ENCODE measurements at regions not wholly inside any gene's neighbourhood (a gene's known extent, or its start where the extent isn't known, plus 50 kb on each side); places are given as distances from the start of the nearest gene placed in this dataset.
A peak's percentile ranks its signal among the peaks of the same experiment; 100 is the strongest.

- TF ChIP-seq SIN3A (IDR thresholded peaks at IDR 0.05; ENCODE audit: borderline replicate concordance, low read depth, low read length) (no peak), ARNT2 (CRISPR knock-in tag; IDR thresholded peaks at IDR 0.05; ENCODE audit: low read depth) (no peak), FOSL2 (CRISPR knock-in tag; IDR thresholded peaks at IDR 0.05) (peak; percentile 86), ZNF644 (CRISPR knock-in tag; IDR thresholded peaks at IDR 0.05; ENCODE audit: low read depth) (peak; percentile 88), ZNF816 (CRISPR knock-in tag; IDR thresholded peaks at IDR 0.05; ENCODE audit: borderline replicate concordance) (no peak), ZNF784 (CRISPR knock-in tag; IDR thresholded peaks at IDR 0.05; ENCODE audit: borderline replicate concordance) (no peak), PBX3 (CRISPR knock-in tag; IDR thresholded peaks at IDR 0.05; ENCODE audit: borderline replicate concordance) (no peak), U2AF2 (IDR thresholded peaks at IDR 0.05; ENCODE audit: low read depth, low read length) (no peak), NFYC (CRISPR knock-in tag; IDR thresholded peaks at IDR 0.05) (no peak), JUNB (CRISPR knock-in tag; IDR thresholded peaks at IDR 0.05; ENCODE audit: borderline replicate concordance) (no peak), NKX3-1 (CRISPR knock-in tag; IDR thresholded peaks at IDR 0.05) (no peak; the same call in 1 of the 2 replicates), SALL1 (CRISPR knock-in tag; IDR thresholded peaks at IDR 0.05) (peak; percentile 97), SOX13 (IDR thresholded peaks at IDR 0.05) (no peak), SOX13 (CRISPR knock-in tag; conservative IDR thresholded peaks at IDR 0.05 in 1 of 2, IDR thresholded peaks at IDR 0.05 in 1 of 2) (peak in 1 of 2 experiments; percentile 92; a peak in 2 of 4 replicates), POLR2AphosphoS5 (IDR thresholded peaks at IDR 0.05; ENCODE audit: low read depth, low read length) (peak; percentile 31; the same call in 1 of the 2 replicates), CEBPB (IDR thresholded peaks at IDR 0.05; ENCODE audit: borderline replicate concordance, low read depth, low read length) (no peak), ZNF496 (CRISPR knock-in tag; IDR thresholded peaks at IDR 0.05; ENCODE audit: insufficient replicate concordance) (no peak), MBNL3 (CRISPR knock-in tag; conservative IDR thresholded peaks at IDR 0.05) (no peak), CEBPG (CRISPR knock-in tag; IDR thresholded peaks at IDR 0.05) (peak; percentile 67), RBM22 (optimal IDR thresholded peaks at IDR 0.05; ENCODE audit: low read length) (no peak), MATR3 (CRISPR knock-in tag; IDR thresholded peaks at IDR 0.05) (no peak), NFE2L2 (IDR thresholded peaks at IDR 0.05; ENCODE audit: low read length) (no peak), POLR2G (IDR thresholded peaks at IDR 0.05; ENCODE audit: low read depth, low read length) (0 out of 2 replicates have a peak, but pooled peaks have one; percentile 31), PRPF4 (IDR thresholded peaks at IDR 0.05; ENCODE audit: low read depth, low read length, poor library complexity, severe bottlenecking) (no peak)
- TF ChIP-seq, protein P1, sequence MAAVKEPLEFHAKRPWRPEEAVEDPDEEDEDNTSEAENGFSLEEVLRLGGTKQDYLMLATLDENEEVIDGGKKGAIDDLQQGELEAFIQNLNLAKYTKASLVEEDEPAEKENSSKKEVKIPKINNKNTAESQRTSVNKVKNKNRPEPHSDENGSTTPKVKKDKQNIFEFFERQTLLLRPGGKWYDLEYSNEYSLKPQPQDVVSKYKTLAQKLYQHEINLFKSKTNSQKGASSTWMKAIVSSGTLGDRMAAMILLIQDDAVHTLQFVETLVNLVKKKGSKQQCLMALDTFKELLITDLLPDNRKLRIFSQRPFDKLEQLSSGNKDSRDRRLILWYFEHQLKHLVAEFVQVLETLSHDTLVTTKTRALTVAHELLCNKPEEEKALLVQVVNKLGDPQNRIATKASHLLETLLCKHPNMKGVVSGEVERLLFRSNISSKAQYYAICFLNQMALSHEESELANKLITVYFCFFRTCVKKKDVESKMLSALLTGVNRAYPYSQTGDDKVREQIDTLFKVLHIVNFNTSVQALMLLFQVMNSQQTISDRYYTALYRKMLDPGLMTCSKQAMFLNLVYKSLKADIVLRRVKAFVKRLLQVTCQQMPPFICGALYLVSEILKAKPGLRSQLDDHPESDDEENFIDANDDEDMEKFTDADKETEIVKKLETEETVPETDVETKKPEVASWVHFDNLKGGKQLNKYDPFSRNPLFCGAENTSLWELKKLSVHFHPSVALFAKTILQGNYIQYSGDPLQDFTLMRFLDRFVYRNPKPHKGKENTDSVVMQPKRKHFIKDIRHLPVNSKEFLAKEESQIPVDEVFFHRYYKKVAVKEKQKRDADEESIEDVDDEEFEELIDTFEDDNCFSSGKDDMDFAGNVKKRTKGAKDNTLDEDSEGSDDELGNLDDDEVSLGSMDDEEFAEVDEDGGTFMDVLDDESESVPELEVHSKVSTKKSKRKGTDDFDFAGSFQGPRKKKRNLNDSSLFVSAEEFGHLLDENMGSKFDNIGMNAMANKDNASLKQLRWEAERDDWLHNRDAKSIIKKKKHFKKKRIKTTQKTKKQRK (IDR thresholded peaks at IDR 0.05; ENCODE audit: low read length): no peak
- TF ChIP-seq, protein P2, sequence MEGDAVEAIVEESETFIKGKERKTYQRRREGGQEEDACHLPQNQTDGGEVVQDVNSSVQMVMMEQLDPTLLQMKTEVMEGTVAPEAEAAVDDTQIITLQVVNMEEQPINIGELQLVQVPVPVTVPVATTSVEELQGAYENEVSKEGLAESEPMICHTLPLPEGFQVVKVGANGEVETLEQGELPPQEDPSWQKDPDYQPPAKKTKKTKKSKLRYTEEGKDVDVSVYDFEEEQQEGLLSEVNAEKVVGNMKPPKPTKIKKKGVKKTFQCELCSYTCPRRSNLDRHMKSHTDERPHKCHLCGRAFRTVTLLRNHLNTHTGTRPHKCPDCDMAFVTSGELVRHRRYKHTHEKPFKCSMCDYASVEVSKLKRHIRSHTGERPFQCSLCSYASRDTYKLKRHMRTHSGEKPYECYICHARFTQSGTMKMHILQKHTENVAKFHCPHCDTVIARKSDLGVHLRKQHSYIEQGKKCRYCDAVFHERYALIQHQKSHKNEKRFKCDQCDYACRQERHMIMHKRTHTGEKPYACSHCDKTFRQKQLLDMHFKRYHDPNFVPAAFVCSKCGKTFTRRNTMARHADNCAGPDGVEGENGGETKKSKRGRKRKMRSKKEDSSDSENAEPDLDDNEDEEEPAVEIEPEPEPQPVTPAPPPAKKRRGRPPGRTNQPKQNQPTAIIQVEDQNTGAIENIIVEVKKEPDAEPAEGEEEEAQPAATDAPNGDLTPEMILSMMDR (CRISPR knock-in tag; IDR thresholded peaks at IDR 0.05): no peak
Measured at GRCh38 chr1:9435153-9435636, 104.1 kb upstream of the SLC25A33 start (continued).
